ENCODE measurements at regions not wholly inside any gene's neighbourhood (a gene's known extent, or its start where the extent isn't known, plus 50 kb on each side); places are given as distances from the start of the nearest gene placed in this dataset.

GRCh38 chr6:163668061-163668426, 253.5 kb downstream of the QKI start:
- ATAC-seq (peak; percentile 15), DNase-seq (ENCODE audit: extremely low read depth in 1 of 4, low spot score in 3 of 4) (no peak), FAIRE-seq (no peak)
- Histone ChIP-seq H3K9me3 (replicated peaks; ENCODE audit: control insufficient read depth, insufficient read depth, low read depth, low read length) (peaks cover 6% of the 10 kb centered on the region; the same call in 1 of the 2 replicates), H3K27ac (ENCODE audit: extremely low read depth, low read depth, low read length) (no peak overlapping the region), H3K79me2 (ENCODE audit: control insufficient read depth, insufficient read depth, low read length) (no peaks in the 10 kb centered on the region), H4K20me1 (replicated peaks; ENCODE audit: control insufficient read depth, insufficient read depth, low read length) (no peaks in the 10 kb centered on the region; the same call in 1 of the 2 replicates), H3K4me3 (no peak overlapping the region), H3K9me1 (ENCODE audit: control insufficient read depth, insufficient read depth, low read length) (no peaks in the 10 kb centered on the region), H2AFZ (ENCODE audit: low read depth, low read length) (peak overlapping the region; percentile 58), H3K4me2 (ENCODE audit: insufficient read depth, low read length) (peak overlapping the region; percentile 34), H3K27me3 (ENCODE audit: control insufficient read depth in 2 of 2, insufficient read depth in 2 of 2, low read length in 2 of 2) (peaks cover 15 to 38% of the 10 kb centered on the region in 2 experiments; a peak in 4 of 5 replicates), H3K4me1 (replicated peaks in 1 of 2; ENCODE audit: control insufficient read depth in 2 of 2, insufficient read depth in 2 of 2, low read length in 2 of 2) (peaks cover 9 to 11% of the 10 kb centered on the region in 2 experiments; a peak in 3 of 5 replicates), H3K36me3 (ENCODE audit: control insufficient read depth, insufficient read depth, low read length) (no peaks in the 10 kb centered on the region), H3K9ac (ENCODE audit: insufficient read depth in 1 of 2, low read depth in 2 of 2, low read length in 2 of 2) (no peak overlapping the region)
- BruUV-seq (replicated peaks): no TSS peak
- TF ChIP-seq PRMT5 (CRISPR knock-in tag; IDR thresholded peaks at IDR 0.05): no peak
- no peak for TF ChIP-seq PCBP1 (IDR thresholded peaks at IDR 0.05; ENCODE audit: low read depth, low read length, poor library complexity, severe bottlenecking)
- no peak for TF ChIP-seq PCBP2 (IDR thresholded peaks at IDR 0.05; ENCODE audit: low read depth, low read length, poor library complexity, severe bottlenecking)
- TF ChIP-seq ZNF57 (CRISPR knock-in tag; IDR thresholded peaks at IDR 0.05): no peak
- no peak for TF ChIP-seq HLTF (IDR thresholded peaks at IDR 0.05)
- TF ChIP-seq TAF9B (IDR thresholded peaks at IDR 0.05; ENCODE audit: partially characterized antibody): no peak
- no peak for TF ChIP-seq ETV6 (IDR thresholded peaks at IDR 0.05; ENCODE audit: borderline replicate concordance in 1 of 2, low read depth in 2 of 2, low read length in 1 of 2)
- TF ChIP-seq ETV6 (CRISPR knock-in tag; IDR thresholded peaks at IDR 0.05; ENCODE audit: borderline replicate concordance): no peak
- no peak for TF ChIP-seq SRSF3 (IDR thresholded peaks at IDR 0.05; ENCODE audit: insufficient read depth, low read length)
- TF ChIP-seq ZNF274 (IDR thresholded peaks at IDR 0.05; ENCODE audit: borderline replicate concordance, low read depth, low read length): no peak
- TF ChIP-seq, protein P1, sequence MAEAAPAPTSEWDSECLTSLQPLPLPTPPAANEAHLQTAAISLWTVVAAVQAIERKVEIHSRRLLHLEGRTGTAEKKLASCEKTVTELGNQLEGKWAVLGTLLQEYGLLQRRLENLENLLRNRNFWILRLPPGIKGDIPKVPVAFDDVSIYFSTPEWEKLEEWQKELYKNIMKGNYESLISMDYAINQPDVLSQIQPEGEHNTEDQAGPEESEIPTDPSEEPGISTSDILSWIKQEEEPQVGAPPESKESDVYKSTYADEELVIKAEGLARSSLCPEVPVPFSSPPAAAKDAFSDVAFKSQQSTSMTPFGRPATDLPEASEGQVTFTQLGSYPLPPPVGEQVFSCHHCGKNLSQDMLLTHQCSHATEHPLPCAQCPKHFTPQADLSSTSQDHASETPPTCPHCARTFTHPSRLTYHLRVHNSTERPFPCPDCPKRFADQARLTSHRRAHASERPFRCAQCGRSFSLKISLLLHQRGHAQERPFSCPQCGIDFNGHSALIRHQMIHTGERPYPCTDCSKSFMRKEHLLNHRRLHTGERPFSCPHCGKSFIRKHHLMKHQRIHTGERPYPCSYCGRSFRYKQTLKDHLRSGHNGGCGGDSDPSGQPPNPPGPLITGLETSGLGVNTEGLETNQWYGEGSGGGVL (CRISPR knock-in tag; IDR thresholded peaks at IDR 0.05): no peak
- 13% methylated on average over 4 of the region's 4 CpGs for WGBS (ENCODE audit: insufficient coverage, low coverage, missing lambda C conversion rate)
- in situ Hi-C loops (cut with MboI): no loop called here
- intact Hi-C loops (cut with micrococcal nuclease): no loop called here
- POLR2A ChIA-PET: interaction anchor here (0.6 to 1.1 kb wide), 2 partner anchors 10 to 17 kb away, joined by 3 read pairs; no protein-coding TSS in a partner anchor
- CTCF ChIA-PET (ENCODE audit: low intra/inter-chr PET ratio): interaction anchor here (0.7 kb wide), 1 partner anchor 33 kb away, joined by 5 read pairs; no protein-coding TSS in a partner anchor

Measured in K562 (cell line).